Retinal pigment epithelial cell (primary cell): ENCODE measurements at regions not wholly inside any gene's neighbourhood (a gene's known extent, or its start where the extent isn't known, plus 50 kb on each side); places are given as distances from the start of the nearest gene placed in this dataset.
"Not testable (repeated sequence)": the region's sequence is repeated elsewhere in the genome, so short reads cannot be mapped to it uniquely, and the experiment has no call there.

ENCODE experiments used
- DNase-seq: peaks from one replicate; pipeline ENCODE4 v3.0.0-alpha.2; 2010; ENCODE audit warnings: low read depth
- H3K4me3 ChIP-seq: 2 replicates; pipeline ENCODE4 v1.5.1; 2011; ENCODE audit warnings: mild to moderate bottlenecking, low read length, control low read depth, moderate library complexity
- CTCF ChIP-seq: conservative IDR thresholded peaks from 2 replicates; pipeline ENCODE4 v1.5.1; 2011; ENCODE audit warnings: low read depth, low read length, control low read depth, inconsistent platforms

- DNase-seq = no peak
- no peak for TF ChIP-seq CTCF
- no peak overlapping the region for H3K4me3 ChIP-seq
These were observed 139.6 kb downstream of the CRLF2 start for GRCh38 chrX:1072637-1073377.

- H3K4me3 ChIP-seq = no peak overlapping the region
- no peak for TF ChIP-seq CTCF
- no peak for DNase-seq
These were observed 141.1 kb downstream of the CRLF2 start for GRCh38 chrX:1071351-1071750.

DNA sequence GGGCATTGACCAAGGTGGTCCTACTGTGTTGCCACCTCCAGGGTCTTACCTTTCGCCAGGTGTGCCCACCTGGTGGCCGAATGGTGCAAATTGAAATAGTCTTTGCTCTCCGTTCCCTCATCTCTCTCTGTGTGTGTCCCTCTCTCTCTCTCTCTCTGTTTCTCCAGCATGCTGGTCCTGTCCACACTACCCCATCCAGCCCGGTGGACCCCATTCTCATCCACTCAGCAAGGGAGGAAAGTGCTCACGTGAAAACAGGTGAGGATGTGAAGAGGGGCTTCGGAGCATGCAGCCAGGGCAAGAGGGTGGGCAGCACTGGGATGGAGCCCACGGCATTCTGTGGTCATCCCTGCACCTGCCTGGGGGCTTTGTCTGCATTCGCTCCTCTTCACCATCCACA lies 150.1 kb downstream of the CRLF2 start:
- no peak overlapping the region for H3K4me3 ChIP-seq
- TF ChIP-seq CTCF = no peak
- DNase-seq = no peak

DNA sequence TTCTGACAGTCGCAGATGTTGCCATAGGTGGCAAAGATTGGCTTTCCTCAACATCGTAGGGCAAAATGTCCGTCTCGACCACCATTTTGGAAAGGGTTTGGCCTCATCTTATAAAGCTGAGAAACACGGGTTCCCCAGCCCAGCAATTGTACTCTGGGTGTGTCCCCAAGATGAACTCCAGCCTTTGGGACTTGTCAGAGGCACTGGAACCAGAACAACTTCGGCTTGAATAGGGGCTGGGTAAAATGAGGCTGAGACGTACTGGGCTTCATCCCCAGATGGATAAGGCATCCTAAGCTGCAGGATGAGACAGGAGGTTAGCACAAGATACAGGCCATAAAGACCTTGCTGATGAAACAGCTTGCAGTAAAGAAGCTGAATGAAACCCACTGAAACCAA lies 151.9 kb downstream of the CRLF2 start:
- H3K4me3 ChIP-seq = no peak overlapping the region
- no peak for TF ChIP-seq CTCF
- DNase-seq = no peak

- no peak overlapping the region for H3K4me3 ChIP-seq
- DNase-seq = no peak
- TF ChIP-seq CTCF = no peak
These were observed 152.6 kb downstream of the CRLF2 start for GRCh38 chrX:1059576-1060561.

DNA sequence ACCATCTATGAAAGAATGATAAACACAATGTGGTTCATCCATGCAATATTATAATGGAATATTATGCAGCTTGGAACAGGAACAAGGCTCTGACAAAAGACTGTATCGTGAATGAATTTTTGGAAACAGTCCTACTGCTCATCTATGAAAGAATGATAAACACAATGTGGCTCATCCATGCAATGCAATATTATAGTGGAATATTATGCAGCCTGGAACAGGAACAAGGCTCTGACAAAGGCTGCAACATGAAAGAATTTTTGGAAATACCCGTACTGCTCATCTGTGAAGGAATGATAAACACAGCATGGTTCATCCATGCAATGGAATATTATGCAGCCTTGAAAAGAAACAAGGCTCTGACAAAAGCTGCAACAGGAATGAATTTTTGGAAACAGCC lies 158.8 kb downstream of the CRLF2 start:
- H3K4me3 ChIP-seq, DNase-seq: not testable (repeated sequence)

- no peak for DNase-seq
- no peak overlapping the region for H3K4me3 ChIP-seq
- TF ChIP-seq CTCF = no peak
These were observed 159.4 kb downstream of the CRLF2 start for GRCh38 chrX:1053072-1053471.
